Uterus (tissue), 2 donors: ENCODE measurements at regions not wholly inside any gene's neighbourhood (a gene's known extent, or its start where the extent isn't known, plus 50 kb on each side); places are given as distances from the start of the nearest gene placed in this dataset.
"Not testable (repeated sequence)": the region's sequence is repeated elsewhere in the genome, so short reads cannot be mapped to it uniquely, and the experiment has no call there.

Experiments
- CTCF ChIP-seq, 4 experiments: fragments of 200-600 bp in 2 of 4; fragments of 450-650 bp in 2 of 4; sonication (generic) in 2 of 4; IDR thresholded peaks; one replicate each; pipeline ENCODE4 v1.5.1; 2016 to 2019; ENCODE audit warnings: antibody characterized with exemption in 4 of 4, mild to moderate bottlenecking in 2 of 4, moderate library complexity in 1 of 4
- POLR2A ChIP-seq, 2 donors: fragments of 450-650 bp; IDR thresholded peaks; one replicate each; pipeline ENCODE4 v1.6.1; 2016; ENCODE audit warnings: antibody characterized with exemption in 2 of 2, mild to moderate bottlenecking in 1 of 2, moderate library complexity in 1 of 2

GRCh38 chr16:80242279-80242678 lies 298.5 kb upstream of the DYNLRB2 start:
- TF ChIP-seq CTCF, POLR2A (IDR thresholded peaks at IDR 0.05): not testable (repeated sequence)
